SK-N-MC (cell line): ENCODE measurements at regions not wholly inside any gene's neighbourhood (a gene's known extent, or its start where the extent isn't known, plus 50 kb on each side); places are given as distances from the start of the nearest gene placed in this dataset.

Source experiments
- EZH2 ChIP-seq: fragments of 200-600 bp; sonication (generic); IDR thresholded peaks from one replicate; pipeline ENCODE4 v1.6.1; 2017; ENCODE audit warnings: antibody characterized with exemption
- FOXP2 ChIP-seq: optimal IDR thresholded peaks from 2 replicates; pipeline ENCODE3; 2011; ENCODE audit warnings: mild to moderate bottlenecking, moderate library complexity; ENCODE audit not compliant: insufficient read depth; ENCODE audit errors: extremely low read length, control extremely low read depth
- POLR2AphosphoS5 ChIP-seq: IDR thresholded peaks from 2 replicates; pipeline ENCODE4 v1.6.1; 2012; ENCODE audit warnings: mild to moderate bottlenecking, low read depth, low read length, borderline replicate concordance

- TF ChIP-seq POLR2AphosphoS5 = no peak
- TF ChIP-seq EZH2 = no peak
- no peak for TF ChIP-seq FOXP2
Observed at GRCh38 chr16:8115814-8116213, 474.5 kb downstream of the TMEM114 start.
